GM13977 (cell line): ENCODE measurements at regions not wholly inside any gene's neighbourhood (a gene's known extent, or its start where the extent isn't known, plus 50 kb on each side); places are given as distances from the start of the nearest gene placed in this dataset.

Experiments
- DNase-seq: peaks from one replicate; pipeline ENCODE4 v3.0.0; 2012; ENCODE audit warnings: low spot score
- CTCF ChIP-seq: IDR thresholded peaks from 2 replicates; pipeline ENCODE4 v1.5.1; 2012; ENCODE audit warnings: mild to moderate bottlenecking, control low read depth; ENCODE audit not compliant: insufficient read depth; ENCODE audit errors: extremely low read depth, missing control alignments
- in situ Hi-C: fragments of 300-500 bp; cut with MboI; formaldehyde crosslinking; loops from one replicate; pipeline ENCODE4 v1.12.0; 2022; ENCODE audit warnings: low sequenced_read_pairs, low pct_unique_long_range_greater_than_20kb, mixed read lengths, inconsistent platforms; ENCODE audit not compliant: unreplicated experiment

GRCh38 chr21:28669321-28669720, 323.4 kb downstream of the LTN1 start:
- DNase-seq = no peak
- no peak for TF ChIP-seq CTCF
- in situ Hi-C loops = no loop called here

- in situ Hi-C loops = no loop called here
- DNase-seq = no peak
- no peak for TF ChIP-seq CTCF
These were observed 328.9 kb downstream of the LTN1 start for GRCh38 chr21:28663754-28664153.

GRCh38 chr21:28663111-28663693, 329.5 kb downstream of the LTN1 start:
- in situ Hi-C loops = no loop called here
- no peak for TF ChIP-seq CTCF
- no peak for DNase-seq

GRCh38 chr21:28657566-28657965, 335.1 kb downstream of the LTN1 start:
- no peak for TF ChIP-seq CTCF
- in situ Hi-C loops = no loop called here
- DNase-seq = no peak

- in situ Hi-C loops = no loop called here
- DNase-seq = no peak
- TF ChIP-seq CTCF = no peak
These were observed 337.2 kb downstream of the LTN1 start for GRCh38 chr21:28655471-28655870.

GRCh38 chr21:28654406-28654805, 338.3 kb downstream of the LTN1 start:
- no peak for TF ChIP-seq CTCF
- in situ Hi-C loops = no loop called here
- DNase-seq = no peak

- in situ Hi-C loops = no loop called here
- TF ChIP-seq CTCF = no peak
- DNase-seq = no peak
These were observed 347.9 kb downstream of the LTN1 start for GRCh38 chr21:28644762-28645161.
